Keratinocyte (primary cell): ENCODE measurements at regions not wholly inside any gene's neighbourhood (a gene's known extent, or its start where the extent isn't known, plus 50 kb on each side); places are given as distances from the start of the nearest gene placed in this dataset.

Source experiments
- EZH2 ChIP-seq: IDR thresholded peaks from one replicate; pipeline ENCODE4 v1.6.1; 2012; ENCODE audit warnings: inconsistent platforms, mild to moderate bottlenecking, low read length, moderate library complexity
- TF ChIP-seq, protein P1 (sequence below), 3 experiments: IDR thresholded peaks in 1 of 3; conservative IDR thresholded peaks in 1 of 3; optimal IDR thresholded peaks in 1 of 3; 2 replicates in 2 of 3; 3 replicates in 1 of 3; pipeline versions ENCODE3 to v1.5.1; 2011; ENCODE audit warnings: low read length in 3 of 3, mild to moderate bottlenecking in 3 of 3, moderate library complexity in 2 of 3, control low read depth in 1 of 3, inconsistent platforms in 1 of 3; ENCODE audit not compliant: insufficient read depth in 2 of 3; ENCODE audit errors: extremely low read depth in 1 of 3

DNA sequence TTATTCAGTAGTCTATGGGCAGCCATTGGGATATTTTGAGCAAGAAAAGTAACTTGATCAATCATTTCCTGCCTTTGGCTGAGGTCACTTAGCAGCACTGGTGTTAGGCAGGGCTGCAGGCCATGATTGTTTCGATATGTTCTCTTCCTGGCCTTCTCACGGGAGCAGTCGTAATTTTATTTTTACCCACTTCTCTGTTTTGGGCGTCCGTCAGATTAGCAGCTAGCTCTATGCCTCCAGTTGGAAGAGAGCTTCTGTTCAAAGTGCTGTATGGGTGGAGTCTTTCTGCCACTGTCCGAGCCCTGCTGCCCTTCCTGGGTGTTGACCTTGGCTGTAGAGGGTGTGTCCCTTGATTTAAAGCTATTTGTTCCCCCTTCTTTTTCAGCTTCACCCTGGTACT lies 123.4 kb upstream of the ROPN1 start:
- TF ChIP-seq, protein P1, sequence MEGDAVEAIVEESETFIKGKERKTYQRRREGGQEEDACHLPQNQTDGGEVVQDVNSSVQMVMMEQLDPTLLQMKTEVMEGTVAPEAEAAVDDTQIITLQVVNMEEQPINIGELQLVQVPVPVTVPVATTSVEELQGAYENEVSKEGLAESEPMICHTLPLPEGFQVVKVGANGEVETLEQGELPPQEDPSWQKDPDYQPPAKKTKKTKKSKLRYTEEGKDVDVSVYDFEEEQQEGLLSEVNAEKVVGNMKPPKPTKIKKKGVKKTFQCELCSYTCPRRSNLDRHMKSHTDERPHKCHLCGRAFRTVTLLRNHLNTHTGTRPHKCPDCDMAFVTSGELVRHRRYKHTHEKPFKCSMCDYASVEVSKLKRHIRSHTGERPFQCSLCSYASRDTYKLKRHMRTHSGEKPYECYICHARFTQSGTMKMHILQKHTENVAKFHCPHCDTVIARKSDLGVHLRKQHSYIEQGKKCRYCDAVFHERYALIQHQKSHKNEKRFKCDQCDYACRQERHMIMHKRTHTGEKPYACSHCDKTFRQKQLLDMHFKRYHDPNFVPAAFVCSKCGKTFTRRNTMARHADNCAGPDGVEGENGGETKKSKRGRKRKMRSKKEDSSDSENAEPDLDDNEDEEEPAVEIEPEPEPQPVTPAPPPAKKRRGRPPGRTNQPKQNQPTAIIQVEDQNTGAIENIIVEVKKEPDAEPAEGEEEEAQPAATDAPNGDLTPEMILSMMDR (optimal IDR thresholded peaks at IDR 0.05 in 1 of 3, IDR thresholded peaks at IDR 0.05 in 1 of 3, conservative IDR thresholded peaks at IDR 0.05 in 1 of 3; ENCODE audit: extremely low read depth in 1 of 3, insufficient read depth in 2 of 3, low read length in 3 of 3), result no peak
- TF ChIP-seq EZH2, result no peak
